IMR-90 (cell line): ENCODE measurements at regions not wholly inside any gene's neighbourhood (a gene's known extent, or its start where the extent isn't known, plus 50 kb on each side); places are given as distances from the start of the nearest gene placed in this dataset.

ENCODE experiments used
- ATAC-seq: fragments of 200-7000 bp; cut with Tn5 transposase; 2 replicates; pipeline ENCODE4 v1.9.1; 2020; ENCODE audit warnings: low read depth, mild to moderate bottlenecking, moderate library complexity
- BruUV-seq: library from RNA; stranded (reverse); fragments of 400-500 nt; replicated peaks from 2 replicates; lab custom pipeline; 2021; lab: Mats Ljungman, UMichigan
- CTCF ChIA-PET: fragments of 300-600 bp; formaldehyde crosslinking; extraction: SDS; loops from one replicate; lab custom pipeline; 2021; ENCODE audit warnings: antibody characterized with exemption; lab: Yijun Ruan, JAX
- POLR2A ChIA-PET: fragments of 300-600 bp; sonication (Branson Sonifier 250); formaldehyde crosslinking; loops from one replicate; lab custom pipeline; 2022; ENCODE audit warnings: antibody characterized with exemption; ENCODE audit not compliant: unreplicated experiment; lab: Charles Lee
- DNase-seq: peaks from one replicate; pipeline ENCODE4 v3.0.0; 2013
- H2AFZ ChIP-seq: replicated peaks from 2 replicates; pipeline ENCODE3; 2013; ENCODE audit warnings: low read length, mild to moderate bottlenecking; ENCODE audit not compliant: poor library complexity
- H2AK5ac ChIP-seq: 2 replicates; pipeline ENCODE4 v1.6.1; 2013; ENCODE audit warnings: low read depth, low read length, inconsistent platforms
- H2AK9ac ChIP-seq: replicated peaks from 2 replicates; pipeline ENCODE3; 2013; ENCODE audit warnings: mild to moderate bottlenecking, low read depth, low read length, moderate library complexity; ENCODE audit not compliant: poor library complexity
- H2BK120ac ChIP-seq: 2 replicates; pipeline ENCODE4 v1.6.1; 2013; ENCODE audit warnings: low read depth, low read length, inconsistent platforms
- H2BK15ac ChIP-seq: 3 replicates; pipeline ENCODE4 v1.6.1; 2013; ENCODE audit warnings: low read depth, low read length, inconsistent platforms
- H2BK20ac ChIP-seq: 2 replicates; pipeline ENCODE4 v1.6.1; 2013; ENCODE audit warnings: low read depth, mild to moderate bottlenecking, inconsistent platforms, low read length, moderate library complexity
- H2BK5ac ChIP-seq: 2 replicates; pipeline ENCODE4 v1.6.1; 2013; ENCODE audit warnings: mild to moderate bottlenecking, low read depth, low read length, inconsistent platforms; ENCODE audit not compliant: poor library complexity, severe bottlenecking
- H3K14ac ChIP-seq: replicated peaks from 2 replicates; pipeline ENCODE4 v1.6.1; 2013; ENCODE audit warnings: low read depth, low read length, inconsistent platforms
- H3K18ac ChIP-seq: 2 replicates; pipeline ENCODE4 v1.6.1; 2013; ENCODE audit warnings: low read depth, low read length, control low read depth
- H3K23ac ChIP-seq: 2 replicates; pipeline ENCODE4 v1.6.1; 2013; ENCODE audit warnings: low read depth, low read length, inconsistent platforms
- H3K27ac ChIP-seq: 2 replicates; pipeline ENCODE4 v1.5.1; 2013; ENCODE audit warnings: mild to moderate bottlenecking, control low read depth, low read length; ENCODE audit not compliant: insufficient read depth
- H3K27me3 ChIP-seq: 2 replicates; pipeline ENCODE4 v1.6.1; 2013; ENCODE audit warnings: low read length; ENCODE audit not compliant: control insufficient read depth, insufficient read depth
- H3K36me3 ChIP-seq: 2 replicates; pipeline ENCODE4 v1.6.1; 2013; ENCODE audit warnings: low read length, mixed read lengths; ENCODE audit not compliant: control insufficient read depth, insufficient read depth
- H3K4ac ChIP-seq: 2 replicates; pipeline ENCODE4 v1.6.1; 2013; ENCODE audit warnings: low read depth, low read length, inconsistent platforms
- H3K4me1 ChIP-seq: 2 replicates; pipeline ENCODE4 v1.6.1; 2013; ENCODE audit warnings: low read length, mixed read lengths; ENCODE audit not compliant: control insufficient read depth, insufficient read depth
- H3K4me2 ChIP-seq: 2 replicates; pipeline ENCODE4 v1.6.1; 2013; ENCODE audit warnings: low read depth, mild to moderate bottlenecking, control low read depth, low read length, moderate library complexity
- H3K4me3 ChIP-seq: 2 replicates; pipeline ENCODE4 v1.5.1; 2013; ENCODE audit warnings: low read depth, mild to moderate bottlenecking, control low read depth, low read length, moderate library complexity; ENCODE audit not compliant: insufficient read depth
- H3K56ac ChIP-seq: 2 replicates; pipeline ENCODE4 v1.6.1; 2013; ENCODE audit warnings: low read length, inconsistent platforms; ENCODE audit not compliant: insufficient read depth; ENCODE audit errors: extremely low read depth
- H3K79me1 ChIP-seq, 2 experiments: 2 replicates each; pipeline ENCODE4 v1.6.1; 2013; ENCODE audit warnings: low read length in 2 of 2, inconsistent platforms in 1 of 2, low read depth in 1 of 2
- H3K9ac ChIP-seq: 2 replicates; pipeline ENCODE4 v1.6.1; 2013; ENCODE audit warnings: low read depth, low read length, control low read depth
- H3K9me1 ChIP-seq: 2 replicates; pipeline ENCODE4 v1.6.1; 2013; ENCODE audit warnings: low read length, inconsistent platforms; ENCODE audit not compliant: insufficient read depth
- H3K9me3 ChIP-seq: 2 replicates; pipeline ENCODE4 v1.6.1; 2013; ENCODE audit warnings: low read length; ENCODE audit not compliant: control insufficient read depth, insufficient read depth
- H4K20me1 ChIP-seq: 2 replicates; pipeline ENCODE4 v1.6.1; 2013; ENCODE audit warnings: low read length, inconsistent platforms; ENCODE audit not compliant: insufficient read depth
- H4K5ac ChIP-seq: 2 replicates; pipeline ENCODE4 v1.6.1; 2013; ENCODE audit warnings: mild to moderate bottlenecking, low read depth, low read length, control low read depth
- H4K8ac ChIP-seq, 2 experiments: 2 replicates each; pipeline ENCODE4 v1.6.1; 2013; ENCODE audit warnings: low read depth in 2 of 2, low read length in 2 of 2, control low read depth in 1 of 2, inconsistent platforms in 1 of 2
- H4K91ac ChIP-seq: 2 replicates; pipeline ENCODE4 v1.6.1; 2013; ENCODE audit warnings: low read depth, low read length, inconsistent platforms; ENCODE audit not compliant: insufficient read depth
- BHLHE40 ChIP-seq: fragments of 150-350 bp; IDR thresholded peaks from 2 replicates; pipeline ENCODE4 v1.6.1; 2016; ENCODE audit warnings: mild to moderate bottlenecking, low read depth, low read length
- CHD1 ChIP-seq: IDR thresholded peaks from 2 replicates; pipeline ENCODE4 v1.6.1; 2012; ENCODE audit warnings: low read depth, low read length, improper control_type of control experiment
- ELK1 ChIP-seq: fragments of 150-350 bp; IDR thresholded peaks from 2 replicates; pipeline ENCODE4 v1.6.1; 2016; ENCODE audit warnings: low read depth, mild to moderate bottlenecking, low read length, moderate library complexity, borderline replicate concordance
- FOS ChIP-seq: fragments of 150-350 bp; IDR thresholded peaks from 2 replicates; pipeline ENCODE4 v1.6.1; 2016; ENCODE audit warnings: low read depth, low read length
- MAFK ChIP-seq: IDR thresholded peaks from 2 replicates; pipeline ENCODE4 v1.6.1; 2012; ENCODE audit warnings: low read depth, low read length, improper control_type of control experiment
- MAZ ChIP-seq: IDR thresholded peaks from 2 replicates; pipeline ENCODE4 v1.6.1; 2012; ENCODE audit warnings: low read depth, mild to moderate bottlenecking, low read length, improper control_type of control experiment, moderate library complexity, borderline replicate concordance
- MXI1 ChIP-seq: IDR thresholded peaks from 2 replicates; pipeline ENCODE4 v1.6.1; 2012; ENCODE audit warnings: low read depth, mild to moderate bottlenecking, low read length, moderate library complexity, borderline replicate concordance
- NFE2L2 ChIP-seq: fragments of 150-350 bp; IDR thresholded peaks from 2 replicates; pipeline ENCODE4 v1.6.1; 2016; ENCODE audit warnings: low read depth, mild to moderate bottlenecking, low read length
- POLR2A ChIP-seq: IDR thresholded peaks from 2 replicates; pipeline ENCODE4 v1.6.1; 2012; ENCODE audit warnings: mild to moderate bottlenecking, low read depth, low read length
- RAD21 ChIP-seq: IDR thresholded peaks from 2 replicates; pipeline ENCODE4 v1.6.1; 2012; ENCODE audit warnings: low read length, improper control_type of control experiment
- RCOR1 ChIP-seq: IDR thresholded peaks from 2 replicates; pipeline ENCODE4 v1.6.1; 2012; ENCODE audit warnings: mild to moderate bottlenecking, low read length, improper control_type of control experiment; ENCODE audit not compliant: insufficient replicate concordance
- RFX5 ChIP-seq: IDR thresholded peaks from 2 replicates; pipeline ENCODE4 v1.8.0; 2012; ENCODE audit warnings: low read depth, mild to moderate bottlenecking, low read length, moderate library complexity
- SMC3 ChIP-seq: fragments of 150-350 bp; IDR thresholded peaks from 2 replicates; pipeline ENCODE4 v1.6.1; 2016; ENCODE audit warnings: low read depth, mild to moderate bottlenecking, antibody characterized with exemption, low read length, moderate library complexity
- USF2 ChIP-seq: fragments of 150-350 bp; IDR thresholded peaks from 2 replicates; pipeline ENCODE4 v1.6.1; 2017; ENCODE audit warnings: mild to moderate bottlenecking, antibody characterized with exemption, low read length, low read depth
- WGBS, 2 experiments: methylation state at CpG; one replicate each; pipeline versions ENCODE4 v1.1.5 to v1.1.7; 2013; ENCODE audit warnings: missing lambda C conversion rate in 2 of 2; ENCODE audit not compliant: insufficient read length in 1 of 2; ENCODE audit errors: extremely low coverage in 2 of 2; 5-methylcytosine and 5-hydroxymethylcytosine counted together
- dilution Hi-C: fragments of 300-500 bp; cut with HindIII; formaldehyde crosslinking; loops from one replicate; pipeline ENCODE4 v1.14.3; 2018; ENCODE audit warnings: low sequenced_read_pairs; ENCODE audit not compliant: unreplicated experiment
- in situ Hi-C: fragments of 300-500 bp; cut with MboI; formaldehyde crosslinking; loops from 3 replicates; pipeline ENCODE4 v1.14.3; 2019; ENCODE audit warnings: low sequenced_read_pairs, inconsistent platforms, mixed read lengths
- intact Hi-C: fragments of 100-400 bp; cut with micrococcal nuclease; formaldehyde crosslinking; loops from 2 replicates; pipeline ENCODE4 v1.10.0; 2022
- TF ChIP-seq, protein P1 (sequence below): conservative IDR thresholded peaks from 2 replicates; pipeline ENCODE4 v1.5.1; 2012; ENCODE audit warnings: mild to moderate bottlenecking, low read depth, low read length, improper control_type of control experiment

DNA sequence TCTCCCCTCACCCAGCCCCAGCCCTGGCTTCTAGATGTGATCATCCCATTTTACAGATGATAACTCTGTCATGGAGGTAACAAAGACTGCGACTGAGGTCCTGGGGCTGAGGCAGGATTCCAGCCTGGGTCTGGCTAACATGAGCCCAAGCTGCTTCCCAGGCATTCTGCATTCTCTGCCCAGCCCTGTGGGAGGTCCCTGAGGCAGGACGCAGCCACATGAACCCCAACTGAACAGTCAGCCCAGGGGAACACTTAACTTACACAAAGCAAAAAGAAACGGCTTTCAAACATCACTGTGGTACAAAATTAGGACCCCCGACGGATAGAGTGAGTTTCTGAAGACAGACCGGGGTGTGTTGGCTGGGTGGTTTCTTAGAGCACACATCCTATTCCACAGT, 135.3 kb downstream of the ACKR3 start:
- Histone ChIP-seq H3K9ac (no peak overlapping the region), H3K27me3 (peaks cover 6% of the 10 kb centered on the region), H2BK20ac (no peak overlapping the region), H2BK120ac (no peak overlapping the region), H3K9me1 (no peaks in the 10 kb centered on the region), H2AK9ac (no peak overlapping the region), H2AFZ (no peak overlapping the region), H3K4me3 (no peak overlapping the region), H3K14ac (no peak overlapping the region), H3K4me1 (no peaks in the 10 kb centered on the region), H3K27ac (no peak overlapping the region), H3K23ac (no peak overlapping the region), H2BK15ac (no peak overlapping the region), H4K5ac (no peak overlapping the region), H3K4ac (no peak overlapping the region), H3K56ac (no peak overlapping the region), H4K8ac (no peak overlapping the region), H4K91ac (no peak overlapping the region), H2AK5ac (no peak overlapping the region), H3K18ac (no peak overlapping the region), H2BK5ac (no peak overlapping the region), H3K4me2 (no peak overlapping the region), H4K20me1 (no peaks in the 10 kb centered on the region), H3K9me3 (no peaks in the 10 kb centered on the region; the same call in 1 of the 2 replicates), H3K79me1 (no peaks in the 10 kb centered on the region), H3K36me3 (no peaks in the 10 kb centered on the region)
- ChIA-PET POLR2A (no interaction called here), CTCF (no interaction called here)
- in situ Hi-C loops (no loop called here), intact Hi-C loops (no loop called here), dilution Hi-C loops (no loop called here)
- no peak for ATAC-seq
- no peak for TF ChIP-seq SMC3
- no peak for TF ChIP-seq RFX5
- no peak for TF ChIP-seq USF2
- TF ChIP-seq, protein P1, sequence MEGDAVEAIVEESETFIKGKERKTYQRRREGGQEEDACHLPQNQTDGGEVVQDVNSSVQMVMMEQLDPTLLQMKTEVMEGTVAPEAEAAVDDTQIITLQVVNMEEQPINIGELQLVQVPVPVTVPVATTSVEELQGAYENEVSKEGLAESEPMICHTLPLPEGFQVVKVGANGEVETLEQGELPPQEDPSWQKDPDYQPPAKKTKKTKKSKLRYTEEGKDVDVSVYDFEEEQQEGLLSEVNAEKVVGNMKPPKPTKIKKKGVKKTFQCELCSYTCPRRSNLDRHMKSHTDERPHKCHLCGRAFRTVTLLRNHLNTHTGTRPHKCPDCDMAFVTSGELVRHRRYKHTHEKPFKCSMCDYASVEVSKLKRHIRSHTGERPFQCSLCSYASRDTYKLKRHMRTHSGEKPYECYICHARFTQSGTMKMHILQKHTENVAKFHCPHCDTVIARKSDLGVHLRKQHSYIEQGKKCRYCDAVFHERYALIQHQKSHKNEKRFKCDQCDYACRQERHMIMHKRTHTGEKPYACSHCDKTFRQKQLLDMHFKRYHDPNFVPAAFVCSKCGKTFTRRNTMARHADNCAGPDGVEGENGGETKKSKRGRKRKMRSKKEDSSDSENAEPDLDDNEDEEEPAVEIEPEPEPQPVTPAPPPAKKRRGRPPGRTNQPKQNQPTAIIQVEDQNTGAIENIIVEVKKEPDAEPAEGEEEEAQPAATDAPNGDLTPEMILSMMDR = no peak
- TF ChIP-seq ELK1 = no peak
- TF ChIP-seq NFE2L2 = no peak
- TF ChIP-seq FOS = no peak
- no peak for TF ChIP-seq MAZ
- no peak for TF ChIP-seq MXI1
- no peak for TF ChIP-seq RCOR1
- no peak for TF ChIP-seq POLR2A
- no peak for TF ChIP-seq MAFK
- TF ChIP-seq RAD21 = no peak
- no peak for TF ChIP-seq CHD1
- no peak for TF ChIP-seq BHLHE40
- BruUV-seq = no TSS peak
- no peak for DNase-seq
- no CpG with 5 or more reads among the region's 6 CpGs for WGBS, 2 experiments
